Breast epithelium (tissue), 4 donors: ENCODE measurements at regions not wholly inside any gene's neighbourhood (a gene's known extent, or its start where the extent isn't known, plus 50 kb on each side); places are given as distances from the start of the nearest gene placed in this dataset.

ENCODE experiments used
- DNase-seq, 2 donors: peaks; one replicate each; pipeline ENCODE4 v3.0.0-alpha.2; 2019; ENCODE audit warnings: low spot score in 2 of 2
- H3K27ac ChIP-seq, 2 donors: fragments of 200-600 bp; sonication (generic) in 1 of 2; one replicate each; pipeline ENCODE4 v1.5.1; 2016 to 2019; ENCODE audit warnings: mild to moderate bottlenecking in 1 of 2
- H3K27me3 ChIP-seq, 2 donors: fragments of 200-600 bp; sonication (generic) in 1 of 2; one replicate each; pipeline versions ENCODE4 v1.5.1 to v1.6.0; 2017 to 2019; ENCODE audit warnings: control low read depth in 1 of 2, mild to moderate bottlenecking in 1 of 2
- H3K36me3 ChIP-seq: fragments of 200-600 bp; one replicate; pipeline ENCODE4 v1.5.1; 2019
- H3K4me1 ChIP-seq, 2 donors: fragments of 200-600 bp; sonication (generic); one replicate each; pipeline ENCODE4 v1.5.1; 2016 to 2019; ENCODE audit warnings: control low read depth in 1 of 2
- H3K4me3 ChIP-seq, 3 donors: fragments of 200-600 bp; sonication (generic); 1 replicate in 2 of 3; 2 replicates in 1 of 3; pipeline ENCODE4 v1.5.1; 2016 to 2019; ENCODE audit warnings: mild to moderate bottlenecking in 3 of 3, moderate library complexity in 2 of 3
- H3K9me3 ChIP-seq, 2 donors: fragments of 200-600 bp; sonication (generic) in 1 of 2; one replicate each; pipeline ENCODE4 v1.5.1; 2016 to 2019; ENCODE audit warnings: control low read depth in 1 of 2
- CTCF ChIP-seq, 3 donors: fragments of 450-650 bp; IDR thresholded peaks; one replicate each; pipeline ENCODE4 v1.5.1; 2016 to 2017; ENCODE audit warnings: antibody characterized with exemption in 3 of 3, mild to moderate bottlenecking in 3 of 3, moderate library complexity in 3 of 3
- POLR2A ChIP-seq: fragments of 450-650 bp; IDR thresholded peaks from one replicate; pipeline ENCODE4 v1.6.1; 2016; ENCODE audit warnings: antibody characterized with exemption, mild to moderate bottlenecking, moderate library complexity
- POLR2AphosphoS5 ChIP-seq, 3 donors: sonication (generic); formaldehyde crosslinking; IDR thresholded peaks; one replicate each; pipeline ENCODE4 v1.6.1; 2017; ENCODE audit warnings: antibody characterized with exemption in 3 of 3
- intact Hi-C: fragments of 100-400 bp; cut with DNase I; formaldehyde crosslinking; loops from one replicate; pipeline ENCODE4 v1.15.1; 2023; ENCODE audit warnings: low total_unique reads

GRCh38 chr1:65691972-65692371, 100.7 kb upstream of the PDE4B start:
- Histone ChIP-seq H3K4me3 (no peak overlapping the region), H3K27me3 (no peaks in the 10 kb centered on the region), H3K36me3 (no peaks in the 10 kb centered on the region), H3K27ac (peak overlapping the region; percentile 41 to 74), H3K4me1 (peaks cover 4 to 8% of the 10 kb centered on the region in 2 donors), H3K9me3 (no peaks in the 10 kb centered on the region)
- intact Hi-C loops = no loop called here
- DNase-seq = no peak
- TF ChIP-seq POLR2AphosphoS5 (IDR thresholded peaks at IDR 0.05) (no peak), CTCF (IDR thresholded peaks at IDR 0.05) (no peak), POLR2A (no peak)

- no peaks in the 10 kb centered on the region for H3K27me3 ChIP-seq
- peaks cover 0 to 8% of the 10 kb centered on the region in 2 donors for H3K4me1 ChIP-seq
- H3K27ac ChIP-seq = no peak overlapping the region
- no peak for DNase-seq
- H3K9me3 ChIP-seq = no peaks in the 10 kb centered on the region
- intact Hi-C loops = no loop called here
- no peak overlapping the region for H3K4me3 ChIP-seq
- TF ChIP-seq POLR2A (no peak), CTCF (IDR thresholded peaks at IDR 0.05) (no peak), POLR2AphosphoS5 (IDR thresholded peaks at IDR 0.05) (no peak)
- H3K36me3 ChIP-seq = no peaks in the 10 kb centered on the region
These were observed 98.6 kb upstream of the PDE4B start for GRCh38 chr1:65694126-65694525.

- no peaks in the 10 kb centered on the region for H3K9me3 ChIP-seq
- TF ChIP-seq POLR2A (no peak), CTCF (IDR thresholded peaks at IDR 0.05) (no peak), POLR2AphosphoS5 (IDR thresholded peaks at IDR 0.05) (no peak)
- no peaks in the 10 kb centered on the region for H3K36me3 ChIP-seq
- H3K27ac ChIP-seq = no peak overlapping the region
- DNase-seq = no peak
- intact Hi-C loops = no loop called here
- H3K4me1 ChIP-seq = peaks cover 0 to 8% of the 10 kb centered on the region in 2 donors
- no peaks in the 10 kb centered on the region for H3K27me3 ChIP-seq
- H3K4me3 ChIP-seq = no peak overlapping the region
These were observed 97.8 kb upstream of the PDE4B start for GRCh38 chr1:65694933-65695332.

- DNase-seq = no peak
- no peaks in the 10 kb centered on the region for H3K36me3 ChIP-seq
- H3K9me3 ChIP-seq = no peaks in the 10 kb centered on the region
- no peak overlapping the region for H3K27ac ChIP-seq
- H3K27me3 ChIP-seq = no peaks in the 10 kb centered on the region
- no peak overlapping the region for H3K4me3 ChIP-seq
- no peaks in the 10 kb centered on the region for H3K4me1 ChIP-seq
- intact Hi-C loops = no loop called here
- TF ChIP-seq POLR2A = no peak
- TF ChIP-seq POLR2AphosphoS5 (IDR thresholded peaks at IDR 0.05) = no peak
- TF ChIP-seq CTCF (IDR thresholded peaks at IDR 0.05) = no peak
These were observed 94.1 kb upstream of the PDE4B start for GRCh38 chr1:65698590-65698989.

- H3K9me3 ChIP-seq = no peaks in the 10 kb centered on the region
- no peaks in the 10 kb centered on the region for H3K4me1 ChIP-seq
- no peak for DNase-seq
- intact Hi-C loops = no loop called here
- no peak overlapping the region for H3K27ac ChIP-seq
- H3K27me3 ChIP-seq = no peaks in the 10 kb centered on the region
- TF ChIP-seq CTCF (IDR thresholded peaks at IDR 0.05) (no peak), POLR2AphosphoS5 (IDR thresholded peaks at IDR 0.05) (no peak), POLR2A (no peak)
- no peak overlapping the region for H3K4me3 ChIP-seq
- H3K36me3 ChIP-seq = no peaks in the 10 kb centered on the region
These were observed 88.8 kb upstream of the PDE4B start for GRCh38 chr1:65703853-65704252.
